Peyer's patch (tissue), 4 donors: ENCODE measurements at regions not wholly inside any gene's neighbourhood (a gene's known extent, or its start where the extent isn't known, plus 50 kb on each side); places are given as distances from the start of the nearest gene placed in this dataset.

ENCODE experiments used
- CTCF ChIP-seq, 6 experiments: fragments of 450-650 bp in 4 of 6; fragments of 200-600 bp in 2 of 6; sonication (generic) in 1 of 6; IDR thresholded peaks; one replicate each; pipeline ENCODE4 v1.5.1; 2017 to 2019; ENCODE audit warnings: antibody characterized with exemption in 6 of 6, mild to moderate bottlenecking in 3 of 6, moderate library complexity in 1 of 6
- POLR2A ChIP-seq, 2 donors: fragments of 450-650 bp; IDR thresholded peaks; one replicate each; pipeline ENCODE4 v1.5.1; 2017; ENCODE audit warnings: antibody characterized with exemption in 2 of 2, mild to moderate bottlenecking in 2 of 2, moderate library complexity in 2 of 2

DNA sequence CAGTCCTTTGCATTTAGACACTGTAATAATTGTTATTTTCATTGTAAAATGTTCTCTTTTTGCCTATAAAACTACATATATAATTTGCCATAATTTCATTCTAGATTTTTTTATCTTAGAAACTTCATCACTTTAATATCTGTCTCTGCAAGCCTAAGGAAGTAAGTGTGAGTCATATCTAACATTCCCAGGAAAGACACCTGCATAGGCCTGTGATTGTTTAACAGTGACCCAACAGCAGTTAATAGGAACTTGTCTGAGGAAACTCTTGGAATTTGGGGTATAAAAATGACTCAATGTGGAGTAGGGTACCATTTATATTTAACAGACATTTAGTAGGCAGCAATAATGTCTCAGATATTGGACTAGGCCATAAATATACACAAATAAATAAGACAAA, 229.2 kb upstream of the FAM174A start:
- TF ChIP-seq CTCF (IDR thresholded peaks at IDR 0.05) (no peak), POLR2A (IDR thresholded peaks at IDR 0.05) (no peak)
